ENCODE measurements at regions not wholly inside any gene's neighbourhood (a gene's known extent, or its start where the extent isn't known, plus 50 kb on each side); places are given as distances from the start of the nearest gene placed in this dataset.

DNA sequence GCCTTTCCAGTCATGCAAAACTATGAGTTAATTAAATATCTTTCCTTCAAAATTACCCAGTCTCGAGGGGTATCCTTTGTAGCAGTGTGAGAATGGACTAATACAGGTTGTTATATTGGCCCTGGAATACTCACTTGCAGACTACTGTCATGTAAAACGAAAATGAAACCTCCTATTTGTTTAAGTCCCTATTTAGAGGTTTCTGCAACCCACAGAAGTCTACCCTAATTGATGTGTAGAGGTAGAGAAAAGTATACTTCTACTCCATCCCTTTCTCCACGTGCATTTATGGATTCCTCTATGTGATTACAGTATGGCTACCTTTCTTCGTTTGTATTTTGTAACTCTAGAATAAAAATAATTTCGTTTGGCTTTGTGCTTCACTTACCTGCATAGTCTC lies 371.1 kb downstream of the FSCB start:
- H3K4me1 ChIP-seq (ENCODE audit: control insufficient read depth, insufficient read depth, low read length), result no peaks in the 10 kb centered on the region
- H3K4me2 ChIP-seq (ENCODE audit: low read length), result no peak overlapping the region
- H3K27me3 ChIP-seq (ENCODE audit: control insufficient read depth, insufficient read depth, low read length), result no peaks in the 10 kb centered on the region
- peaks cover 5% of the 10 kb centered on the region for H3K9me3 ChIP-seq (replicated peaks; ENCODE audit: low read length)
- no peak overlapping the region for H3K9ac ChIP-seq (ENCODE audit: low read depth, low read length)
- H3K36me3 ChIP-seq (ENCODE audit: insufficient read depth, low read length), result no peaks in the 10 kb centered on the region
- no peak overlapping the region for H3K4me3 ChIP-seq (ENCODE audit: low read length)

GRCh38 chr14:44131861-44132260 lies 375.2 kb downstream of the FSCB start:
- H3K9ac ChIP-seq (ENCODE audit: low read depth, low read length), result no peak overlapping the region
- no peaks in the 10 kb centered on the region for H3K4me1 ChIP-seq (ENCODE audit: control insufficient read depth, insufficient read depth, low read length)
- H3K4me3 ChIP-seq (ENCODE audit: low read length), result no peak overlapping the region
- H3K27me3 ChIP-seq (ENCODE audit: control insufficient read depth, insufficient read depth, low read length), result no peaks in the 10 kb centered on the region
- H3K4me2 ChIP-seq (ENCODE audit: low read length), result no peak overlapping the region
- H3K9me3 ChIP-seq (replicated peaks; ENCODE audit: low read length), result no peaks in the 10 kb centered on the region
- no peaks in the 10 kb centered on the region for H3K36me3 ChIP-seq (ENCODE audit: insufficient read depth, low read length)

DNA sequence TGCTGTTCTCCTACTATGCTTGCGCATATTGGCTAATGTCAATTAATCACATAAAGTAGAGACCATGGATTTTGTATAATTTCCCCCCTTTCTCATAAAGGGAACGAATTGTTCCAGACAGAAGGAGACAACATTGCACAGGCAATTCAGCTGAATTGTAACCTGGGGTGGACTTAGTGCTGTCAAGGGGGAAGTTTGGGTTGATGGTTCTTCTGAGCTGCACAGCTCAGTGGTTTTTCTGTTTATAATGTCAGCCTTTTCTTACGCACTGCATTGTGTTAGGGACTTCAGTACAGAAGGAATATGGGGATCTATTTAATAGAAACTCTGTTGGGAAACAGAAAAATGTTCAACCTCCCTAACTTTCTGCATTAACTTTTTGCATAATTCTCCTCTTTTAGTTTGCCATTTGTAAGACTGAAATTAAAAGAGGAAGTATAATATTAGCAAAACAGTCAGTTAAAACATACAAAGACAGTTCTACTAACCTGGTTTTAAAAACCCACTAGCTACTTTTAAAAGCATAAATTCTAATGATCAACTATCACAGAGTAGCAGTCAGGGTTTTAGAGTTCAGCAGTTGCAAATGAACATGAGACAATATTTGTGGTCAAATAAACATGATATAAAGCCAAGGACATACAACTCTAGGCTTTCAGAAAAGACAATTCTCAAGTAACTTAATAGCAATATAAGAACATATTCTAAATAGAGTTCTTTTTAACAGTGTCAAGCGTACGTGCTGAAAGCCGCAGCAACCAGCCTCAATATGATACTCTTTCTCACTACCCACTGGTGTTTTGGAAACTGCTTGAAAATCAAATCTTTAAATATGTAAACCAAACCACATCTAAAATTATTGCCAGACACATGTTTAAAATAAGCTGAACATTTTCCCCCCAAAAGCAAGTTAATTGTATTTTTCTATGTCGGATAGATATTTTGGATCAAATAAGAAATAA lies 393.0 kb downstream of the FSCB start:
- no peak overlapping the region for H3K9ac ChIP-seq (ENCODE audit: low read depth, low read length)
- H3K27me3 ChIP-seq (ENCODE audit: control insufficient read depth, insufficient read depth, low read length), result no peaks in the 10 kb centered on the region
- no peaks in the 10 kb centered on the region for H3K4me1 ChIP-seq (ENCODE audit: control insufficient read depth, insufficient read depth, low read length)
- peaks cover 11% of the 10 kb centered on the region for H3K9me3 ChIP-seq (replicated peaks; ENCODE audit: low read length)
- no peak overlapping the region for H3K4me2 ChIP-seq (ENCODE audit: low read length)
- no peaks in the 10 kb centered on the region for H3K36me3 ChIP-seq (ENCODE audit: insufficient read depth, low read length)
- H3K4me3 ChIP-seq (ENCODE audit: low read length), result no peak overlapping the region

DNA sequence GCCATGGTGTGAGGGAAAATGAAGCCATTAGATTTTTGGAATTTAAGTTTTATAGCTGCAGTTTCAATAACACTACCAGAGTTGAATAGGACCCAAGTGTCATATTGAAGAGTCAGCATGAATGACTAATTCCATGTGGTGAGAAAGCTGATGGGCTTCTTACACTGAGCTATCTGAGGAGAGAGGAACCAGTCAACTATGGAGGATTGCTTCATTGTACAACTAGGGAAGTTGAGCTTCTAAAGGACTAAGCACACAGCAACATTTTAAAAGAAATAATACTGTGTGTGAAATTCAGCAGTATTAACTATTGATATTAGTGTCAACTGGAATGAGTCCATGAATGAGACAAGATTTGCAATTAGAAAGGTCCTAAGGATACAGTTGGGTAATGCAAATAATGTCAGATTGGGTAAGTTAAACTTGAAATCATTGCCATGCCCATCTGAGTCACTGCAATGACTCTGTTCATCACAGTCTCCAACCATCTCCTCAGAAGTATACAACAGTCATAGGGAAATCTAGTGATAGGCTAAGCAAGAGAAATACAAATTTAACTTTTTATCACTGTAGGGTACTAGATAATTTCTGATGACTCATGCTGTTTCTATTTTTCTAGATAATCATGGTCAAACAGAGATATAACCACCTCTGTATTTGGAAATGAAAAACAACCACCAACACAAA lies 394.2 kb downstream of the FSCB start:
- peaks cover 11% of the 10 kb centered on the region for H3K9me3 ChIP-seq (replicated peaks; ENCODE audit: low read length)
- no peaks in the 10 kb centered on the region for H3K27me3 ChIP-seq (ENCODE audit: control insufficient read depth, insufficient read depth, low read length)
- H3K4me2 ChIP-seq (ENCODE audit: low read length), result no peak overlapping the region
- H3K36me3 ChIP-seq (ENCODE audit: insufficient read depth, low read length), result no peaks in the 10 kb centered on the region
- no peak overlapping the region for H3K9ac ChIP-seq (ENCODE audit: low read depth, low read length)
- H3K4me3 ChIP-seq (ENCODE audit: low read length), result no peak overlapping the region
- no peaks in the 10 kb centered on the region for H3K4me1 ChIP-seq (ENCODE audit: control insufficient read depth, insufficient read depth, low read length)

DNA sequence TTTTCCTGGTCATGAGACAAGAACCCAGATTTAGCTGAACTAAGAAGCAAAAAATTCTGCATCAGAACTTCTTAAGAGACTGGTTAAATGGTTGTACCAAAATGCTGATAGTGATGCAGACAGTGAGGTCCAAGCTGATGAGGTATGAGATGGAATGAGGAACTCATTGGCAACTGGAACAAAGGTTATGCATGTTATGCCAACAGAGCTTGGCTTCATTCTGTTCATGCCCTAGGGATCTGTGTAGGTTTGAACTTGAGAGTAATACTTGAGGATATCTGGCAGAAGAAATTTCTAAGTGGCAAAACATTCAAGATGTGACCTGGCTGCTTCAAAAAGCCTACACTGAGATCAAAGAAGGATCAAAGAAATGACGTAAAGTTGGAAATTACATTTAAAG lies 398.0 kb downstream of the FSCB start:
- Histone ChIP-seq H3K4me1 (ENCODE audit: control insufficient read depth, insufficient read depth, low read length) (no peaks in the 10 kb centered on the region), H3K27me3 (ENCODE audit: control insufficient read depth, insufficient read depth, low read length) (no peaks in the 10 kb centered on the region)

DNA sequence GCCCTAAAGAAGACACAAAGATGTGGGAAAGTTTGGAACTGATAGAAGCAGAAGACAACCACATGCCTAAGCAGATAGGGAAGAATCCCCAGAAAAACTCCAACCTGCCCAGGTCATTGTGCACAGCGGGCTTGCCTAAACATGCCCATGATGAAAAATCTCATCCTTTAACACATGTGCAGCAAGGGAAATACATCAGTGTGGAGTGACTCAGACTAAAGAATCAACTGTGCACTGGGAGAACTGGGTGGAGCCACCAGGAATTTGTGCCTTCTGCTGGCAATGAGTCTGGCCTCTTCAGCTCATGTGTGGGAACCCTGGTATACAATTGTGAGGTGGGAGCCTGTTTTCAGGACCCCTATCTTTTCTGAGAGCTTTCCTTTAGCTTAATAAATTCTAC lies 398.5 kb downstream of the FSCB start:
- H3K9ac ChIP-seq (ENCODE audit: low read depth, low read length), result no peak overlapping the region
- peaks cover 16% of the 10 kb centered on the region for H3K9me3 ChIP-seq (replicated peaks; ENCODE audit: low read length)
- no peaks in the 10 kb centered on the region for H3K4me1 ChIP-seq (ENCODE audit: control insufficient read depth, insufficient read depth, low read length)
- H3K4me3 ChIP-seq (ENCODE audit: low read length), result no peak overlapping the region
- no peak overlapping the region for H3K4me2 ChIP-seq (ENCODE audit: low read length)
- no peaks in the 10 kb centered on the region for H3K27me3 ChIP-seq (ENCODE audit: control insufficient read depth, insufficient read depth, low read length)
- H3K36me3 ChIP-seq (ENCODE audit: insufficient read depth, low read length), result no peaks in the 10 kb centered on the region

More for the DNA sequence above, 398.0 kb downstream of the FSCB start:
- Histone ChIP-seq H3K9me3 (replicated peaks; ENCODE audit: low read length) (peaks cover 15% of the 10 kb centered on the region), H3K4me2 (ENCODE audit: low read length) (no peak overlapping the region), H3K36me3 (ENCODE audit: insufficient read depth, low read length) (no peaks in the 10 kb centered on the region), H3K4me3 (ENCODE audit: low read length) (no peak overlapping the region), H3K9ac (ENCODE audit: low read depth, low read length) (no peak overlapping the region)

- Histone ChIP-seq H3K27me3 (ENCODE audit: control insufficient read depth, insufficient read depth, low read length) (no peaks in the 10 kb centered on the region), H3K9me3 (replicated peaks; ENCODE audit: low read length) (peaks cover 16% of the 10 kb centered on the region), H3K4me2 (ENCODE audit: low read length) (no peak overlapping the region), H3K9ac (ENCODE audit: low read depth, low read length) (no peak overlapping the region), H3K36me3 (ENCODE audit: insufficient read depth, low read length) (no peaks in the 10 kb centered on the region), H3K4me3 (ENCODE audit: low read length) (no peak overlapping the region), H3K4me1 (ENCODE audit: control insufficient read depth, insufficient read depth, low read length) (no peaks in the 10 kb centered on the region)
Measured at GRCh38 chr14:44107156-44107555, 399.9 kb downstream of the FSCB start.

GRCh38 chr14:44099743-44100488 lies 407.2 kb downstream of the FSCB start:
- Histone ChIP-seq H3K27me3 (ENCODE audit: control insufficient read depth, insufficient read depth, low read length) (no peaks in the 10 kb centered on the region), H3K9ac (ENCODE audit: low read depth, low read length) (no peak overlapping the region), H3K36me3 (ENCODE audit: insufficient read depth, low read length) (no peaks in the 10 kb centered on the region), H3K9me3 (replicated peaks; ENCODE audit: low read length) (peaks cover 9% of the 10 kb centered on the region), H3K4me3 (ENCODE audit: low read length) (no peak overlapping the region), H3K4me1 (ENCODE audit: control insufficient read depth, insufficient read depth, low read length) (no peaks in the 10 kb centered on the region), H3K4me2 (ENCODE audit: low read length) (no peak overlapping the region)

- Histone ChIP-seq H3K4me2 (ENCODE audit: low read length) (no peak overlapping the region), H3K36me3 (ENCODE audit: insufficient read depth, low read length) (no peaks in the 10 kb centered on the region), H3K9ac (ENCODE audit: low read depth, low read length) (no peak overlapping the region), H3K27me3 (ENCODE audit: control insufficient read depth, insufficient read depth, low read length) (no peaks in the 10 kb centered on the region), H3K4me3 (ENCODE audit: low read length) (no peak overlapping the region), H3K9me3 (replicated peaks; ENCODE audit: low read length) (no peaks in the 10 kb centered on the region), H3K4me1 (ENCODE audit: control insufficient read depth, insufficient read depth, low read length) (no peaks in the 10 kb centered on the region)
Measured at GRCh38 chr14:44081146-44081545, 425.9 kb downstream of the FSCB start.

DNA sequence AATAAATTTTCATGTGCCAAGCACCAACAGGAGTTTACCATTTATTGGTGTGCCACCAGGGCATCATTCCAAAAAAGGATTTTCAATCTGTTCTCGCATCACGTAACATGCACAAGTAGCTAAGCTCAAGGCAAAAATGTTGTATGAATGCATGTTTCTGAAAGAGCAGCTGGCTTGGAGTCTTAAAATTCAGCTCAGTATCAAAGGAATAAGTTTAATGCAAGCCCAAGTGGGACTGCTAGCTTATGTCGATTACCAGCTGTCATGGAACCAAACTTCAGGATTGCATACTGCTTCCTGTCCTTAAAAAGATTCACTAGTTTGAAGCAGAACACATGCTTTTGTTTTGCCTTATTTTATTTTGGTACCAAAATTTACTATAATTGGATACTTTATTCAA lies 437.0 kb downstream of the FSCB start:
- H3K9me3 ChIP-seq (replicated peaks; ENCODE audit: low read length), result peaks cover 7% of the 10 kb centered on the region
- H3K27me3 ChIP-seq (ENCODE audit: control insufficient read depth, insufficient read depth, low read length), result no peaks in the 10 kb centered on the region
- no peak overlapping the region for H3K4me3 ChIP-seq (ENCODE audit: low read length)
- H3K4me2 ChIP-seq (ENCODE audit: low read length), result no peak overlapping the region
- no peaks in the 10 kb centered on the region for H3K36me3 ChIP-seq (ENCODE audit: insufficient read depth, low read length)
- H3K4me1 ChIP-seq (ENCODE audit: control insufficient read depth, insufficient read depth, low read length), result no peaks in the 10 kb centered on the region
- H3K9ac ChIP-seq (ENCODE audit: low read depth, low read length), result no peak overlapping the region

DNA sequence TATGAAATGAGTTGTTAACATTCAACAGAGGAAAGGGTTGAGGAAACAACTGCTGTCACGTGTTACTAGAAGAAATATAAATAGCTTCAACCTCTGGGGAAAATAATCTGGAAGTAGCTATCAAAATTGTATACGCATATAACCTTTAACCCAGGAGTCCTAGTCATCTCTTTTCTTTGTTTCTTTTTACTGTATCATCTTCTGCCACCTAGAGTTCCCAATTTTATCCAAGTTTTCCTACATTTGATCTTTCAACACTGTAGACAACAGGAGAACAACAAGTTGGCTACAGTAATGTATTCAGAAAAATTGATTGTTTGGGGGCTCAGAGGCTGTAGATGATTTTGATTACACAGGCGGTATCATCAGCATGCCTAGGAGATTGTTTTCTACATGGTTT lies 453.7 kb downstream of the FSCB start:
- Histone ChIP-seq H3K4me1 (ENCODE audit: control insufficient read depth, insufficient read depth, low read length) (no peaks in the 10 kb centered on the region), H3K9me3 (replicated peaks; ENCODE audit: low read length) (no peaks in the 10 kb centered on the region), H3K4me3 (ENCODE audit: low read length) (no peak overlapping the region), H3K4me2 (ENCODE audit: low read length) (no peak overlapping the region), H3K27me3 (ENCODE audit: control insufficient read depth, insufficient read depth, low read length) (no peaks in the 10 kb centered on the region), H3K9ac (ENCODE audit: low read depth, low read length) (no peak overlapping the region), H3K36me3 (ENCODE audit: insufficient read depth, low read length) (no peaks in the 10 kb centered on the region)
